ENCODE measurements at regions not wholly inside any gene's neighbourhood (a gene's known extent, or its start where the extent isn't known, plus 50 kb on each side); places are given as distances from the start of the nearest gene placed in this dataset.

DNA sequence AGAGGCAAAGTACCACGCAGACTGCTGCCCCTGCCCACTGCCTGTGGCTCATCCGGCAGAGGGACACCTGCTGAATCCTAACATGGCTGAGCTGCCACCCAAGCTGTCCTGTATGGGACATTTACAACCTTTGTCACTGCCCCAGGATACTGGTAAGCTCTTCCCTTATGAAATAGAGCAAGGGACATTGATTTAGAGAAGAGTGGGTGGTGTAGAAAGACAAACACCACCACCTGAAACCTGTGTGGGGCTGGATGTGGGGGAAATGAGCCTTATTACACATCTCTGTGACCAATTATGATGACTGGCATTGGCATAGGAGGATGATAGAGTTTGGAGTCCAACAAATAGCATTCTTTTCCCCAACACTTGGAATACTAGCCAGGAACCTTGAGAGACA is 81.2 kb upstream of the GZMB start:
- DNase-seq (ENCODE audit: low read depth): no peak
- H3K4me3 ChIP-seq (ENCODE audit: low read depth, low read length): no peak overlapping the region
- TF ChIP-seq, protein P1, sequence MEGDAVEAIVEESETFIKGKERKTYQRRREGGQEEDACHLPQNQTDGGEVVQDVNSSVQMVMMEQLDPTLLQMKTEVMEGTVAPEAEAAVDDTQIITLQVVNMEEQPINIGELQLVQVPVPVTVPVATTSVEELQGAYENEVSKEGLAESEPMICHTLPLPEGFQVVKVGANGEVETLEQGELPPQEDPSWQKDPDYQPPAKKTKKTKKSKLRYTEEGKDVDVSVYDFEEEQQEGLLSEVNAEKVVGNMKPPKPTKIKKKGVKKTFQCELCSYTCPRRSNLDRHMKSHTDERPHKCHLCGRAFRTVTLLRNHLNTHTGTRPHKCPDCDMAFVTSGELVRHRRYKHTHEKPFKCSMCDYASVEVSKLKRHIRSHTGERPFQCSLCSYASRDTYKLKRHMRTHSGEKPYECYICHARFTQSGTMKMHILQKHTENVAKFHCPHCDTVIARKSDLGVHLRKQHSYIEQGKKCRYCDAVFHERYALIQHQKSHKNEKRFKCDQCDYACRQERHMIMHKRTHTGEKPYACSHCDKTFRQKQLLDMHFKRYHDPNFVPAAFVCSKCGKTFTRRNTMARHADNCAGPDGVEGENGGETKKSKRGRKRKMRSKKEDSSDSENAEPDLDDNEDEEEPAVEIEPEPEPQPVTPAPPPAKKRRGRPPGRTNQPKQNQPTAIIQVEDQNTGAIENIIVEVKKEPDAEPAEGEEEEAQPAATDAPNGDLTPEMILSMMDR (conservative IDR thresholded peaks at IDR 0.05; ENCODE audit: low read depth, low read length): no peak

DNA sequence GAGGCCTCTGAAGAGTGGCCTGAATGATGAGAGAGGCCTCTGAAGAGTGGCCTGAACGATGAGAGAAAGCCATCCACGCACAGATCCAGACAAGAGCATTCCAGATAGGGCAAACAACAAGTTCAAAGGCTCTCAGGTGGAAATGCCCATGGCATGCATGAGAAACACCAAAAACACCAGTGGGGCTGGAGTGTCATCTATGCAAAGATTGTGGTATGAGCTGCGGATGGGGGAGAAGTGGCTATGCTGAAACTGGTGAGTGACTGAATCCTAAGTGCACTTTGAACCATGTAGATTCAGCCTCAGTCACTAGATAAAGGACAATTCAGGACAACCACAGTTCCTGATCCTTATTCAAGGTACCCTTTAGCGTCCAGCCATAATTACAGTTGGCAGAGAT is 79.4 kb upstream of the GZMB start:
- H3K4me3 ChIP-seq (ENCODE audit: low read depth, low read length): no peak overlapping the region
- TF ChIP-seq, protein P1 (conservative IDR thresholded peaks at IDR 0.05; ENCODE audit: low read depth, low read length): no peak
- DNase-seq (ENCODE audit: low read depth): no peak

DNA sequence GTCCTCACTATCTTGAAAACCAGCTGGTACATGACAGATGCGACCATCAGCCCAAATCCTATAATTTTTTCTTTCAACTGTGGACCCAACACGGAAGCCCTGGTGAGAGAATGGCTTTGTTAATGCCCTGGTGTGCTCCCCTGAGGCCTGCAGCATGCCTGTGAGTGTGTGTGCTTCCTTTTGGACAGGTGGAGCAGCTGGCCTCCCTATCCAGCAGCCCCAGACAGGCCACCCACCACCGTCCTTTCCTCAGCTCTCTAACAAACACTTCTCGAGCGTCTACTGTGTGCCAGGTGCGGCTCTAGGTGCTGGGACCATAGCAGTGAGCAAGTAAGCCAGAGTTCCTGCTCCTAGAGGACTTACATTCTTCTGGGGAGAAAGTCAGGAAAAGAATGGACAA is 78.9 kb upstream of the GZMB start:
- TF ChIP-seq, protein P1 (conservative IDR thresholded peaks at IDR 0.05; ENCODE audit: low read depth, low read length): no peak
- H3K4me3 ChIP-seq (ENCODE audit: low read depth, low read length): no peak overlapping the region

DNA sequence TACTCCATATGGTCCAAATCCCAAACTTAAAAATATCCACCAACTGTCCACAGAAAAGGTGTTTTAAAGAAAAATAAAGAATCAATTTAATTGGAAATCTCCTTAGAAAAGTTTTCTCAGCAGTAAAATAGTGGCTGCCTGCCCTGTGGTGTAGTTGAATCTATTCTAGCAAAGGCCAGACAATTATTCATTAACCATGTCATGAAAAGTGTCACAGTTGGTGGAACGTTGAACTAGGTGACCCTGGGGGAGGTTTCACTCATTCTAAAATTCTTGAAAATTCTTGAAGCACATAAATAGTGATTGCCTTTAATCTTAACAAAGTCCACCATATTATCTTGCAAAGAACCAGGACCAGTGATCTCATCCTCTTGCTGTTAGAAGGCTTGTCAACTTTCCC is 78.4 kb upstream of the GZMB start:
- DNase-seq (ENCODE audit: low read depth): no peak
- no peak overlapping the region for H3K4me3 ChIP-seq (ENCODE audit: low read depth, low read length)
- TF ChIP-seq, protein P1 (conservative IDR thresholded peaks at IDR 0.05; ENCODE audit: low read depth, low read length): no peak

More for the DNA sequence above, 78.9 kb upstream of the GZMB start:
- DNase-seq (ENCODE audit: low read depth): no peak

DNA sequence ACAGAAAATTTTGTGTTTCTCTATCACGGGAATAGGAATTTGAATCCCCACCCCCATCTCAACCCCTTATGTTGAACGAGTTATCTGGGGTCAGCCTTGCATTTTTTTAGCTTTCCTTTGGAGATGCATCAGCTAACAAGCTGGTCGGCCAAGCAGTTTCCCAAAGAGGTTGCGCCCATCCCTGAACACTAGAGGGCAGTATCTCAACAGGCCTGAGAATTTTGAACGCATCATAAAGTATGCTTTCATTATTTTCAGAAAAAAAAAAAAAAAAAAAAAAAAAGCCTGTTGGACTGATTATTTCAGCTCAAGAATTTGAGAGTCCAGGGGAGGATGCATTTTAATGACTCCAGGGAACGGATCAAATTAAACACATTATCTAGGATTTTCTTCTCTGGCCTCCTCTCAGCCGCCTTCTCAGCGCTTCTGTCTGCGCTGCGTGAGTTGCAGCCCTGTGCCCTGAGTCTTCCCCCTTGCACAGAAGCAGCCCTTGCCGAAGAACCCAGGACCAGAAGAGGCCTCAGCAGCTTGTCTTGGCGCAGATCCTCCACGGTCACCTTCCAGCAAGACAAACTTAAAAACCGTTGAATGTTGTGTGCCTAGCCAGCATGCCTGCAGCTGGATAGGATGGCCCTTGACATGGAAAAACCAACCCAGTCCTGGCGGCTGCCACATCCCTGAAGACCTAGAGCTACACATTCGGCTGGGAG is 76.6 kb upstream of the GZMB start:
- peak; percentile 10 for DNase-seq (ENCODE audit: low read depth)
- TF ChIP-seq, protein P1 (conservative IDR thresholded peaks at IDR 0.05; ENCODE audit: low read depth, low read length): peak; percentile 90
- peak overlapping the region; percentile 25 for H3K4me3 ChIP-seq (ENCODE audit: low read depth, low read length)

DNA sequence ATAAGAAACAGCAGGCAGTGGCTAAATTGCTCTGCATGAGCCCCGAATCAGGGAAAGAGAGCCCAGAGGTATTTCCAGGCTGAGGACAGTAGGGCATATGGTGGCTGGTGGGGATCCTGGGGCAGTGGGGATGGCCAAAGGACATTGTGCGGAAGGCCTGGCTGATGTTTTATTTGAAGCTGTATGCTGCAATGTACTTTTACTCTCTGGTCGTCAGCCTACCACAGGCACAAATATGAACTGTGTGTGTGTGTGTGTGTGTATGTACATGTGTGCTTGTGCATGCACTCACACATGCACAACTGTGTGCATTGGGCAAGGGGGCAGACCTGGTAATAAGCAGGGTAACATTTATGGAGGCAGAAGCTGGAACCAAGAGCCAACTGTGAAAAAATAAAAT is 74.7 kb upstream of the GZMB start:
- TF ChIP-seq, protein P1 (conservative IDR thresholded peaks at IDR 0.05; ENCODE audit: low read depth, low read length): no peak
- DNase-seq (ENCODE audit: low read depth): no peak
- no peak overlapping the region for H3K4me3 ChIP-seq (ENCODE audit: low read depth, low read length)

DNA sequence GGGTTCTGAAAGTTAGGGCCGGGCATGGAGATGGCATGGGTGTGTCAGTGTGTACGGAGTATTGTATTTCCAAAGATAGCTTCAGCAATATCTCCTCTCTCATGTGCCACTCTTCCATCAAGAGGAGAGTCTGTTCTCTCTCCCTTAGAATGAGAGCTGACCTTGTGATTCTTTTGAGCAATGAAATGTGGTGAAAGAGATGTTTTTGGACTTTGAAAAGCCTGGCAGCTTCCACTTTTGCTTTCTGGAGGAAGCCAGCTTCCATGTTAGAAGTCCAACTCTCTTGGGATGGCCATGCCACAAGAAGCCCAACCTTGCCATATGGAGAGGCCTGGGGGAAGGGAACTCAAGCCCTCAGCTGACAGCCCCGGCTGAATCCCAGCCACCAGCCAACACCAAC is 72.4 kb upstream of the GZMB start:
- no peak overlapping the region for H3K4me3 ChIP-seq (ENCODE audit: low read depth, low read length)
- no peak for DNase-seq (ENCODE audit: low read depth)
- TF ChIP-seq, protein P1 (conservative IDR thresholded peaks at IDR 0.05; ENCODE audit: low read depth, low read length): no peak

Measured in epithelial cell of proximal tubule (primary cell).